GM19395 (cell line): ENCODE measurements at regions not wholly inside any gene's neighbourhood (a gene's known extent, or its start where the extent isn't known, plus 50 kb on each side); places are given as distances from the start of the nearest gene placed in this dataset.

Source experiments
- ATAC-seq: cut with Tn5 transposase; IDR thresholded peaks from one replicate; pipeline ENCODE4 v1.9.1; 2021; ENCODE audit warnings: mild to moderate bottlenecking, moderate library complexity; ENCODE audit not compliant: unreplicated experiment

DNA sequence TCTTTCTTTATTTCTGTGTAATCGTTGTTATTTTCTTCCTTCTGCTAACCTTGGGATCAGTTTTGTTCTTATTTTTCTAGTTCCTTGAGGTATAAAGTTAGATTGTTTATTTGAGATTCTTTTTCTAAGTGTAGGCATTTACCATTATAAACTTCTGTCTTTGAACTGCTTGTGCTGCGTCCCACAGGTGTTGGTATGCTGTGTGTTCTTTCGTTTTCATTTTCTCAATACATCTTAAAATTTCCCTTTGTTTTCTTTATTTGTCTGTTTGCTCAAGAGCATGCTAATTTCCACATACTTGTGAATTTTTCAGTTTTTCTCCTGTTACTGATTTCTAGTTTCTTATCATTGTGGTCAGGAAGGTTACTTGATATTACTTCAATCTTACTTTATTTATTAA lies 873.8 kb upstream of the GCFC2 start:
- no peak for ATAC-seq

DNA sequence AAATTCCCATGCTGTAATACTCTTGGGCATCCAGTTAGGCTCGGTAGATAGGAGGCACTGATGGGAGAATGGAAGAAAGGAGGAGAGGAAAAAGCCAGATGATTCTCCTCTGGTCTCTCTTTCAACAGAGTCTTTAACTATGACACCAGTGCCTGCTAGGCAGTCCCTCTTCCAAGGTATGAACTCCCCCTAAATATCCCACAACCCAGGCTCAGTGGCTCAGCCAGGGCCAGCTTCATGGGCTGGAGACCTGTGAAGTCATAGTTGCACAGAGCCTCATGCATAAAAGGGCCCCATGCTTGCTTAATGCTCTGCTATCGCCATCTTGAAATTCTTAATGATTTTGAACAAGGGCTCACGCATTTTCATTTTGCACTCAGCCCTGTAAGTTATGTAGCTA lies 869.2 kb upstream of the GCFC2 start:
- no peak for ATAC-seq

DNA sequence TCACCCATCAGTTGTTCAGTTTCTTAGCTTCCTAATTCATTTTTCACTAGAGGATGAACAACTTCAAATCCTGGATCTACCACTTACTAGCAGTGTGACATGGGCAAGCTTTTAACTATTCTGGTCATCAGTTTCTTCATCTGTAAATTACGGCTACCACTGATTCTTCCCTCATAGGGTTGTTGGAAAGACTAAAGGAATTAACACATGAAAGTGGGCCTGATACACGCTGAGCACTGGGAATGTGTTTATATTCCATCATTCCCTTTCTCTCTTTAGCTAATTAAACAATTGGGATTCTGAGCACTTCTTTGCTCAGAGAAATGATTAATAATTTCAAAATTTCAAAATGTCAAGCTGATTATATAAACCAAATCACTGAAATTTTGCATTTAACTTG lies 862.3 kb upstream of the GCFC2 start:
- ATAC-seq = no peak

DNA sequence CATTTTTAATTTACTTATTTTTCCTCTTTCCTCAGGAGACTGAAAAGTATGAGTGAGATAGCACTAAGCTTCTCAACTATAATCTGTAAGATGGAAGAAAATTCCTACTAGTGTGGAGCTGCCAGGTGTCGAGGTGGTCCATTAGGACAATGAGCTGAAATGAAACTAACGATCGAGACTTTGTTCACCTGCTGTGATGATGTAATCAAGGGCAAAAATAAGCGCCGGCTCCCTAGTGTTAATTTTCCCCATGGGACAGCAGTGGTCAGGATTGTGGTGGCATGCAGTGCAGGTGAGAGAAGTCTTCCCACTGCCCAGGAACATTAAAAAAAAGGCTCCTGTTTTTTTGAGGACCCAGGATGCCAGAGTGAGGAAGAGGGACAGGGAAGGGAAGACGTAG lies 859.1 kb upstream of the GCFC2 start:
- no peak for ATAC-seq

DNA sequence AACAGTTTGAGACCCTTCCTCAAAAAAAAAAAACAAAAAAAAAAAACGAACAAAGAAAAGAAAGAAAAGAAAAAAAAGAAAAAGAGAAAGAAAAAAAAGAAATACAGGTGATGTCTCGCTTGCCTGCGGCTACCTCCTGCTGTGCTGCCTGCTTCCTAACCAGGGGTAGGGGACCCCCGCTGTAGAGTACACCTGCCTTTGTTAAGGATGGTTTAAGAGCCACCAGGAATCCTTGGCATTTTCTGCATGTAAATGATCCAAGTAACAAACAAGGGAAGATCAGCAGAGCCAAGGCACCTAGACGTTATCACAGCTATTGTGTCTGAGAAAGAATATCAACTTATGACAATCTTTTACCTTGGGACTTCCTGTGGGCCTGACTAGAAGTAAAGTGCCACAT lies 856.8 kb upstream of the GCFC2 start:
- no peak for ATAC-seq

DNA sequence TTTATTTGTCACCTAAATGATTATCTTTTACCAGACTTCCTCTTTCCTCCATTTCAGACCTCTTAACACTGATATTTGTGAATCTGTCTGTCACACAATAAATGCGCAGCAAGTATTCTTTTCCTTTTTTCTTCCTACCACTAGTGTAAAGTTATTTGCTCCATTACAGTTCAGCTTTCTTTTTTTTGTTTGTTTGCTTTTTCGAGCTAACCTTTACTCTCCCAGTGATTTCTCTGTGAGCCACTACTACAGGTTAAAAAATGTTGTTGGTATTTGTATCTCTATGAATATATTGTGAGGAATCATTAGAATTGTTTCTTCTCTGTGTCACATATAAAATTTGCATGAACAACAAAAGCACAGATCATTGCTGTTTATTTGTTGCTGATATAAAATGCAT lies 854.0 kb upstream of the GCFC2 start:
- ATAC-seq = no peak

DNA sequence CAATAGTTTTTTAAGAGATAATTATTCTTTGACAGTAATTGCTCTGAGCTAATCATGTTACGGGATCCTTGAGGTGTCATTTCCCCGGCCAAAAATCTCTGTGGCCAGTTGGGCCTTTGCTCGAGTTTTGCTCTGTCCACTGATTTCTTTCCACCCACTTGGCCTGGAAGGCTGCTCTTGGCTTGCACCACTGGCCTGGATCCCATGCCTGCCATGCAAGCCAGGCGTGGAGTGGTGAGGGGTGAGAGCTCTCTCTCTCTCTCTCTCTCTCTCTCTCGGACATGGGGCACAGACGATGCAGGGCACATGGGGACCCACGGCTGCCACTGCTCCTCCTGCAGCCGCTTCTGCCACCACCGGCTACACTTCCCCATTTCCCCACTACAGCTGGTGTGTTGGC lies 853.0 kb upstream of the GCFC2 start:
- ATAC-seq = no peak

DNA sequence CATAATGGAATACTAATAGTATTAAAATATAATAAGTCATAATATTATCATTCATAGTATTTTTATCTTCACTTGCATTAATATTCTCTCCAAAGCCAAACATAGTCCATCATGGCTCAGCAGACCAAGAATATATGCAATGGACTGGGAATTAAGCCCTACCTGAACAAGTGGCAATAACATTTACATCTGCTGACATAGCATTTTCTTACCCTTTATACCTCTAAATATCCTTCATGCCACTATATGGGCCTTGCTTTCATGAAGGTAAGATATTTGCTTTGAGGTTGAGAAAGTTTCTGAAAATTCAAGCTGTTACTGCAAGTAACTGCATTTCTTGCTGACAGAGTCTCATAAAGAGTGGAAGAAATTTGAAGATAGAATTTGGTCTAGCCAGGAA lies 847.4 kb upstream of the GCFC2 start:
- no peak for ATAC-seq

DNA sequence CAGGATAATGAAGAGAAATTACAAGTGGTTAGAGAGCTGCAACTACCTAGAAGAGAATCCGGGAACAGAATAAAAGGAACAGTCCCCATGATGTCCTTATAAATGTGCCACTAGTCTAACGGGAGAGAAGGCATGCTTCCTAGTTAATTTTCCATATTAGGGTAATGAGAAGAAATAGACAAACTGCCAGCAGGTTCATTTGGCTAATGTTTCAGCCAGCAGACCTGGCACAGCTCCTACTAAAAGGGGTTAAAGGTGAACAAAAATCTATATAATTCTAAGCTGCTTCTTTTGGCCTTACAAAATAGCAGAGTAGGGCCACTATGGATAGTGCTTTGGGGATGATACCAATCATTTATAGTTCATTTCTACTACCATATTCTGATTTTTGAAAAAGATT lies 845.3 kb upstream of the GCFC2 start:
- ATAC-seq = no peak

DNA sequence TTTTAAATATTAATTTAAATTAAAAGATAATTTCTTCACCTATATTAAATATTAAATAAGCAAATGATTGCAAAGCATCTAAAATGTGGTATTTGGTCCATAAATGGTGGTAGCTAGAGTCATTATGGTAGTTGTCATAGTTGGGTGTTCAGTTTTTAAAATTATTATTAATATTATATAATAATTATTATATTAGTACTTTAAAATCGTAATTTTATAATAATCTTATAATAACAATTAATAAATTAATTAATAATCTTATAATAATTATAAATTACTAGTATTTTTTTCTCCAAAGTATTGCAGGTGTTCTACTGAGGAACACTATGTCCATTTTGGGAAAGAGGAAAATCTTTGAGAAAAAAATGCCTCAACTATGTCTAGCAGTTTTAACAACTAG lies 835.5 kb upstream of the GCFC2 start:
- no peak for ATAC-seq

DNA sequence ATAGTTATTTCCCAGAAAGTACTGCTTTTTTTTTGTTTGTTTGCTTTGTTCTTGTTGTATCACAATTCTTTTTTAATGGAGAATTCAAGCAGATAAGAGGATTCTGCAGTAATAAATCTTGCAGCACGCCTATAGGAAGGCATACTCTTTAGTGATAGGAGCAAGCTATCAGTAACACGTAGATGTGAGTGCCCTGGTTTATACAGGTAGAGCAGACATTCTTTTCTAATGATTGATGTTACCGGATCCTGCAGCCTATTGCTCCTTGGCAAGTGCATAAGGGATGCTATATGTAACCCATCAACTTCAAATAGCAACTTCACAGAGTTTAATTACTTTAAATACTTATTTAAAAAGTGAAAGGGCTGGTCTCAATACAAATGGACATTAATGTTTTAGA lies 834.2 kb upstream of the GCFC2 start:
- ATAC-seq = no peak

DNA sequence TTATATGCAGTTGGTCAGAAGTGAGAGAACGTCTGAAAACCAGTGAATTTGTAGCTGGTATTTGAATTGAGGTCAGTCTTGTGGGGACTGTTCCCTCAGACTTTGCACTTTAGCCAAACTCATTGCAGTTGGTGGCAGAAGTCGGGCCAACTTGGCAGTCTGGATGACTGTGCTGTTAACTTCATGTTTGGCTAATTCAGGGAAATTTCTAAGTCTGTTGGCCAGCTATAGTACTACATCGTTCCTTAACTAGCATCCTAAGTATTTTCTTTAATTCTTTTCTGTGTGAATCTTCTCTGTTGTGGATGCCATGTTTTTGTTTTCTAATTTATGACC lies 806.8 kb upstream of the GCFC2 start:
- no peak for ATAC-seq

DNA sequence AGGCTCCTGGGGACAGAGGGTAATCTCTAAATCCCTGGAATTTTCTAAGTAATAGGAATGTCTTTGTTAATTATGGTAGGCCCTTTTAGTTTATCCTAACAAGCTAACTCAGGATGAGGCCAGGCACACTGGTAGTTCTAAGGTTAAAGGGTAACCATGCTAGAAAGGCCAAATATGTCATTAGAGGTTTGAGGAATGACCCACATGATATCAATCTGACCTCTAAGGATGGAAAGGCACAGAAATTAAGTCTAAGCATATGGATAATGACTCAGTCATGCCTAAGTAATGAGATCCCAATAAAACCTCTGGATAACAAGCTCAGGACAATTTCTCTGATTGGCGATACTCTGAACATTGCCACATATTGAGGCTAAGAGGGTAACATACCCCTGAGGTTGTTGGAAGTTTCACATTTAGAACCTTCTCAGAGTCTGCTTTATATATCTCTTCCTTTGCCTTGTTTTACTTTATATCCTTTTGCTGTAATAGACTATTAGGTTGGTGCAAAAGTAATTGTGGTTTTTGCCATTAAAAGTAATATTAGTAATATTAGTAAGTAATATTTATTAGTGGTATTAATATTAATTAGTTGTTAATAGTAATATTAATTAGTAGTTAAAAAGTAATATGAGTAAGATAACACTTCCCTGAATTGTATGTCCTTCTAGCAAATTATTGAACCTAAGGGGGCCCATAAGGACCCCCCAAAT lies 806.3 kb upstream of the GCFC2 start:
- no peak for ATAC-seq

DNA sequence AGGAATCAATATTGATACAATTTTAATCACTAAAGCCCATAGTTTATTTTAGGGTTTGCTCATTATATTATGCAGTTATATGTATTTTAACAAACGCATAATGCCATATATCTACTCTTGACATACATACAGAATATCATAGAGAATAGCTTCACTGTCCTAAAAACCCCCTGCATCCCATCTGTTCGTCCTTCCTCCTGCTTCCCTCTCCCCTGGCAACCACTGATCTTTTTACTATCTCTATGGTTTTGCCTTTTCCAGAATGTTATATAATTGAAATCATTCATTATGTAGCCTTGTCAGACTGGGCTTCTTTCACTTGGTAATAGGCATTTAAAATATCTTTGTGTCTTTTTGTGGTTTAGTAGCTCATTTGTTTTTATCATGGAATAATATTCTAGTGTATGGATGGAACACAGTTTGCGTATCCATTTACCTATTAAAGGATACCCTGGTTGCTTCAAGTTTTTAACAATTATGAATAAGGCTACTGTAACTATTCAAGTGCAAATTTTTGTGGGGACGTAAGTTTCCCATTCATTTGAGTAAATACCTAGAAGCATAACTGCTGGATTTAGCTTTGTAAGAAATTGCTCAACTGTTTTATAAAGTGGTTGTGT lies 801.6 kb upstream of the GCFC2 start:
- ATAC-seq = no peak

DNA sequence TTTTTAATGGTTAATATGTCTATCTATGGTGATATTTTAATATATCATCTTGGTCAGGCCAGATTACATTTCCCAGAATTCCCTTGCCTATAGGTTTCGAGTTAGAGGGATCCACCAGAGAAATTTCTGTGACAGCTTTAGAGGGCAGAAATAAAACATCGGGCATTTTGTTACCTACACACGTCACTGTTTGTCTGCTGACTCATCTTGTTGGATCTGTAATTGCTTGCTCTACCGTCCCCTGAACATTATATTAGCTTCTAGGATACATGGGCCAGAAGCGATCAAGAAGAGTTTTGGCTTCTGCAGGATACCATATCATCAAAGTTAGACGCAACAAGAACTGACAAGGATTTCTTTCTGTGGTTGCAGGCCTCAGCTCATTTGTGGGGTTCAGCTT lies 795.8 kb upstream of the GCFC2 start:
- ATAC-seq = no peak

DNA sequence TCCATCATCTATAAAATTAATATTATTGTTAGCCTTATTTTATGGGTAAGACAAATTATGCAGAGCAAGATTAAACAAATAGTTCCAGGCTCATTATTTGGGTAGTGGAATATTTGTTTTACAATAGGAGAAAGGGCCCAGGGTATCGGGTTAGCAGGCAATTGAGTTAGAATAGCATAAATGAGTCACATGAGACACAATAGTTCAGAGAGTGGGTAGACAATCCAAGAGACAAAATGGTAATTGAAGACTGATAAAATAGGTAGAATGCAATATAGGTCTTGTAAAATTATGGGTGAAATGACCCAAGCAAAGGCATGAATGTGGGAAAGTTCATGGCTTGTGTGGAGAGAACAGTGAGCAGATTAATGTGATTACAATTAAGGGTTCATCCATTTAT lies 790.9 kb upstream of the GCFC2 start:
- no peak for ATAC-seq

DNA sequence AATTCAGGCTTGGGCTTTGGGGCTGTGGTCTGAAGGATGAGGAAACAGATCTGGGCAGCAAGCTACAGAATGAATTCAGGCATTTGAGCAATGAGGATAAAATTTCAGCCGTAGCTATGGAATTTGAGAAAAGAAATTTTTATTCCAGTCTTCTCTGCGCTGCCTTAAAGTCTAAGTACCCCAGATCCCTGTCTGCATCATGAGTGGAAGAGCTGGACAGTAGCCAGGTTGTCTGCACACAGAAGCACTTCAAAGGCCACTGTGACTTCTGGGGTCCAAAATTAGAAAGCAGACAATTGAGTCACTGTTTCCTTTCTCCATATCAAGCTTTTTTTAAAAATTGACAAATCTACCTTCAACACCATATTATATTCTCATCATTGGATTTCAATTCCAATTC lies 787.6 kb upstream of the GCFC2 start:
- no peak for ATAC-seq

DNA sequence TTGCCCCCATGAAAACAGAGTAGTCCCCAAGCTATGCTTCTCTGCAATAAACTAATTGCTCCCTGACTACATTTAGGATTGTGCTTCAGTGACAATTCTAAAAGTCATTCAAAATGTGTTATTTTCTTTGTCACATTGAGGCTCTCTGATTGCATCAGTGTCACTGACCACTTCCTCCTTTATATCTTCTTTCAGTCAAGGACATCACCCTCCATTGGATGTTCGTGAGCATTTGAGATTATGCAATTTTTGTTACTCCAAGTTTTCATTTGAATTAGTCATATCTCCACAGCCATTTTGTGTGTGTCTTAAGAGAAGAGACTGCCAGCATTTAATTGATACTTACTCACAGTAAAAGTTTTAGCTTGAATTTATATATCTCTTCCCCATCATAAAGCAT lies 780.8 kb upstream of the GCFC2 start:
- no peak for ATAC-seq

DNA sequence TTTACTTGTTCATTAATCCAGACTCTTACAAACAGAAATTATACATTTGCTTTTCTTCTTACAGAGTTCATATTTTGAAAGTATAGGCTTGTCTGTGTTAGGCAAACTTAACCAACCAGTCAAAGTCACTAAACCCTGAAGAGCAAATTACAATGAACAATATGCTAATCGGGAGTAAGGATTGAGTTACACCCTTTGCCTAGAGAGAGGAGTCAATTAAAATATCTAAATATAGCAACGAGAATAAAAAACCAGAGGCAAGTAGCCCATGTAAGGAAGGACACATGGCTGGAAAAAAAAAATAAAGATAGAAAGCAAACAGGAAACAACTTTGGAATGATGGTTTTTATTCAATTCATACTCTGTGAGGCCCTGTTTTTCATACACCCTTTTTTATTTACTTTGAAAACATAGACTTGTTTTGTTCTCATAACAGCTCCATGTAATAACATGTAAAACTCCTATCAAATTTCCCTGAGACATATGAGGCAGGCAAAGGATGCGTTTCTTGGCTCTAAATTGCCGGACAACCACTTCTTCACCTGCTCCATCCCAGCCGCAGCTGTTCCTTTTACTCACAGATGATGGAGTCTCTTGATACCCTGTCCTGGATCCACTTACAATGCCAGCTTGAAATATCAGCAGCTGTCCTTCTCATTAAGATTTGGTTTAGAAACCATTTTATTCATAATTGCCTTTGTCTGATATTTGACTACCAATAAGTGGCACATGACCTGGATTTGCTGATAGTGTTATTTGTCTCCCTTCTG lies 767.7 kb upstream of the GCFC2 start:
- ATAC-seq = no peak

DNA sequence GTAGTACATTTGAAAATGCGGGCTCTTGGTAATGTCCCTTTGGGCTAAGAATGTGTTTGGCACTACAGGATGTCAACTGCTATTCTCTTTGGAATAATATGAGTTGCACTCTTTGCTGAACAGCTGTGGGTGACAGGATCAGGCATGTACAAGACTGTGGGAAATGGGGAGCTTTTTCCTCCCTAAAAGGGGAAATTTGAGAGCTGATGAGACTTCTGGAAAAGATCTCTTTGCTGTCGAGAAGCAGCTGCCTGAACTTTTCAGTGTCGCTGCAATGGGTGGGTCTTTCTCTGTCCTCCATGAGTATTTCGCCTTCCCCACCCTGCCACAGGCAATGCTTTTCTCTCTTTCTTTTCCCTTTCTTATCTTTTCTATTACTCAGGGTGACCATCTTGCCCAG lies 762.2 kb upstream of the GCFC2 start:
- ATAC-seq = no peak

DNA sequence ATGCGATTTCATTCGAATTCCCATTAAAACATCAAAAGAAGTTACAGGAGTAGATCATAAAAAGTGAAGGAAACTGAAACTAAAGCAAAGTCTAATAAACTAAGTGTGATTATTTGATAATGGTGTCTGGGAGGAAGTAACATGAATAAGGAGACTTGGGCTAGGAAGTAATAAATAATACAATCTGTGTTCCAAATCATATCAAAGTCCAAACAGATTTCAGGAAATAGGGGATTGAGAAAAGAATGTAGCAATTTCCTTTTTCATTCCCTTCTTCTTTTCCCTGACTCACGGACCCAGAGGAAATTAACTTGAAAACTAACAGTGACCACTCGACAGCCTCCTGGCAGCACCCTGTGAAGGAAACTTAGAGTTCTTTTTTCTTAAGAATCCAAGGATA lies 758.4 kb upstream of the GCFC2 start:
- no peak for ATAC-seq

DNA sequence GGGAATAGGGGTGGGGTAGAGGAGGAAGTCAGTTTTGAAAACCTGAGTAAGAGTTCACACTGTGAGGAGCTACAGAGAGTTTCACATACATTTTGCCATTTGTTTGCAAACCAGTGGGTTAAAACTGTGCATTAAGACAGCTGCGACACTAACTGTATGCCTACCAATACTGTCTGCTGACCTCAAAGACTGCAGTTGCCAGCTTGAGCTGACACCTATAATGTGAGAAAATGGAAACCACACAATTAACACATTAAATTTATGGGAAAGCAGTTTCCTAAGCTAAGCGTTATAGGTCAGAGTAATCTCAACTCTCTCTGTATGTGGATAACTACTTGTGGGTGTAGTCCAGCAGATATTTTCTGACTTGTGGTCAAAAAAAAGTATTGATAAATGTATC lies 756.6 kb upstream of the GCFC2 start:
- no peak for ATAC-seq

DNA sequence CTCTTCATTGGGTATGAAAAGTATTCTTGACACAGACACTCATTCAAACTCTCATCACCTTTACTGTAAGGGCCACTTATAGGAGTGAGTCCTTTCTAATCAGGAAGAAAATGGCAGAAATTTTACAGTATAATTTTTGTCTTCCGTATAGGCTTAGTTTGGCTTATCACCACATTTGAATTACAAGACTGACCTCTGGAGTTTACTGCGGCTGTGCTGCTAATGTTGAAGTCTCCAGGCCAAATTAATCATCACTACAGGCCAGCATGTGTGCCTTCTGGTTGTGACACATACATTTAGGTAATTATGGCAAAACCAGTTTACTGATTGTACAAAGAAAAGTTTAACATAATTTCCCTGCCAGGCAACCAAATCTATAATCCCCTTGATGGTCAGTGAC lies 753.6 kb upstream of the GCFC2 start:
- ATAC-seq = no peak
